ENCODE measurements at regions not wholly inside any gene's neighbourhood (a gene's known extent, or its start where the extent isn't known, plus 50 kb on each side); places are given as distances from the start of the nearest gene placed in this dataset.

DNA sequence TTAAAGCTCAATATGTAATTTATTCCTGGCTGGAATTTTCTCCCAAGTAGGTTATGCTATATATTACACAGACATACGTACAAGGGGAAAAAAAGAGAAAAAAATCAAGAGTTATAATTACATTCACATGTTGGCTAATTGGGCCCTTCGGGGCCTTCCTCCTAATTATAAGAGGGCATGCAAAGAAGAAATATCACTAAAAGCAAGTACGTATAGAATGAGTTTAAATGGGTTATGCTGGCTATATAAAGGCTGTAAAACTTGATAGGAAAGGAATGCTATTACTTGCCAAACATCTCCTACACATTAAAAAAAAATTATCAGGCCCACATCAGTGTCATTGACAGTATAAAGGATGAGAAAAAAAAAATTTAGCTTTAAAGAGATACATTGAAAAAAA, 1396.1 kb upstream of the ADGRL4 start:
- no peaks in the 10 kb centered on the region for H3K27me3 ChIP-seq (replicated peaks; ENCODE audit: insufficient read depth, low read length)
- no peak for TF ChIP-seq CTCF (IDR thresholded peaks at IDR 0.05; ENCODE audit: low read length)
- no peak for TF ChIP-seq EZH2phosphoT487 (IDR thresholded peaks at IDR 0.05; ENCODE audit: low read length)
- TF ChIP-seq EZH2 (optimal IDR thresholded peaks at IDR 0.05; ENCODE audit: low read depth, low read length): no peak
- DNase-seq: no peak
- no peaks in the 10 kb centered on the region for H4K20me1 ChIP-seq (ENCODE audit: insufficient read depth, low read length)
- H3K4me1 ChIP-seq (ENCODE audit: low read length): no peaks in the 10 kb centered on the region
- H3K9me2 ChIP-seq (replicated peaks; ENCODE audit: insufficient read depth, low read length): no peaks in the 10 kb centered on the region
- H3K9me3 ChIP-seq (replicated peaks; ENCODE audit: insufficient read depth, low read length): no peaks in the 10 kb centered on the region
- H3F3A ChIP-seq (ENCODE audit: insufficient read depth, low read length): no peaks in the 10 kb centered on the region
- no peaks in the 10 kb centered on the region for H3K79me2 ChIP-seq (ENCODE audit: low read length)
- no peaks in the 10 kb centered on the region for H3K36me3 ChIP-seq (replicated peaks; ENCODE audit: insufficient read depth, low read length)
- H3K4me2 ChIP-seq (ENCODE audit: low read depth, low read length): no peak overlapping the region
- no peak overlapping the region for H3K27ac ChIP-seq (ENCODE audit: low read length)
- no peak overlapping the region for H3K9ac ChIP-seq (ENCODE audit: low read length)
- H2AFZ ChIP-seq (ENCODE audit: low read length): no peak overlapping the region
- H3K4me3 ChIP-seq (ENCODE audit: low read length): no peak overlapping the region

DNA sequence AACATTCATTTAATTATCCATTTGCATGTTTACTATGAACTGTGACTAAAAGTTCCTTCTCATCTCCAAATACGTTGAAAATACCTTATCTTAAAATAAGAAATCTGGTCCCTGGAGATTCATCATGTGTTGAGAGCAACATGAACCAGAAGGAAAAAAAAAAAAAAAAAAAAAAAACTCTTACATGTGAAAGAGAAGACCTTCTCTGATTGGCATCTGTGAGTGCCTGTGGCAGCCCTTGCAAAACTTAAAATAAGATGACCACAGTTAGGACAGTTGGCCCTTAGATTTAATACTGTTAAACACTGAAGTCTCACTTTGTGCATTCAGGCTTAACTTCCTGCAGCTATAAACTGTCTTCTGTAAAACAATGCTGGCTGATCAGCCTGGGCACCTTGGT, 1395.2 kb upstream of the ADGRL4 start:
- DNase-seq: no peak
- H2AFZ ChIP-seq (ENCODE audit: low read length): no peak overlapping the region
- H4K20me1 ChIP-seq (ENCODE audit: insufficient read depth, low read length): no peaks in the 10 kb centered on the region
- no peaks in the 10 kb centered on the region for H3K79me2 ChIP-seq (ENCODE audit: low read length)
- H3K9me2 ChIP-seq (replicated peaks; ENCODE audit: insufficient read depth, low read length): no peaks in the 10 kb centered on the region
- H3K36me3 ChIP-seq (replicated peaks; ENCODE audit: insufficient read depth, low read length): no peaks in the 10 kb centered on the region
- H3K4me1 ChIP-seq (ENCODE audit: low read length): no peaks in the 10 kb centered on the region
- H3F3A ChIP-seq (ENCODE audit: insufficient read depth, low read length): no peaks in the 10 kb centered on the region
- TF ChIP-seq EZH2 (optimal IDR thresholded peaks at IDR 0.05; ENCODE audit: low read depth, low read length) (no peak), CTCF (IDR thresholded peaks at IDR 0.05; ENCODE audit: low read length) (no peak), EZH2phosphoT487 (IDR thresholded peaks at IDR 0.05; ENCODE audit: low read length) (no peak)
- H3K27ac ChIP-seq (ENCODE audit: low read length): no peak overlapping the region
- no peaks in the 10 kb centered on the region for H3K9me3 ChIP-seq (replicated peaks; ENCODE audit: insufficient read depth, low read length)
- H3K4me3 ChIP-seq (ENCODE audit: low read length): no peak overlapping the region
- no peak overlapping the region for H3K9ac ChIP-seq (ENCODE audit: low read length)
- H3K27me3 ChIP-seq (replicated peaks; ENCODE audit: insufficient read depth, low read length): no peaks in the 10 kb centered on the region
- no peak overlapping the region for H3K4me2 ChIP-seq (ENCODE audit: low read depth, low read length)

- Histone ChIP-seq H3K79me2 (ENCODE audit: low read length) (no peaks in the 10 kb centered on the region), H3K4me2 (ENCODE audit: low read depth, low read length) (no peak overlapping the region), H3K9me2 (replicated peaks; ENCODE audit: insufficient read depth, low read length) (no peaks in the 10 kb centered on the region), H3K27ac (ENCODE audit: low read length) (no peak overlapping the region), H3K9me3 (replicated peaks; ENCODE audit: insufficient read depth, low read length) (no peaks in the 10 kb centered on the region), H3K27me3 (replicated peaks; ENCODE audit: insufficient read depth, low read length) (no peaks in the 10 kb centered on the region), H3K36me3 (replicated peaks; ENCODE audit: insufficient read depth, low read length) (no peaks in the 10 kb centered on the region), H3K4me3 (ENCODE audit: low read length) (no peak overlapping the region), H3K4me1 (ENCODE audit: low read length) (no peaks in the 10 kb centered on the region), H3F3A (ENCODE audit: insufficient read depth, low read length) (no peaks in the 10 kb centered on the region), H2AFZ (ENCODE audit: low read length) (no peak overlapping the region), H4K20me1 (ENCODE audit: insufficient read depth, low read length) (no peaks in the 10 kb centered on the region), H3K9ac (ENCODE audit: low read length) (no peak overlapping the region)
- DNase-seq: no peak
- TF ChIP-seq EZH2phosphoT487 (IDR thresholded peaks at IDR 0.05; ENCODE audit: low read length) (no peak), CTCF (IDR thresholded peaks at IDR 0.05; ENCODE audit: low read length) (no peak), EZH2 (optimal IDR thresholded peaks at IDR 0.05; ENCODE audit: low read depth, low read length) (no peak)
Measured at GRCh38 chr1:80392529-80392928, 1386.0 kb upstream of the ADGRL4 start.

Data from MM.1S (cell line).